SK-N-SH (cell line): ENCODE measurements at regions not wholly inside any gene's neighbourhood (a gene's known extent, or its start where the extent isn't known, plus 50 kb on each side); places are given as distances from the start of the nearest gene placed in this dataset.

Source experiments
- CTCF ChIA-PET: fragments of 300-600, 350-600 bp; formaldehyde crosslinking; extraction: SDS; loops from one replicate; lab custom pipeline; 2021; lab: Yijun Ruan, JAX
- POLR2A ChIA-PET: fragments of 350-600 bp; sonication (Branson Sonifier 250); formaldehyde crosslinking; extraction: SDS; loops from one replicate; lab custom pipeline; 2020; ENCODE audit warnings: antibody characterized with exemption, inconsistent platforms; lab: Yijun Ruan, JAX
- DNase-seq: peaks from one replicate; pipeline ENCODE4 v3.0.0; 2012
- H2AFZ ChIP-seq: fragments of 200-600 bp; sonication (generic); 2 replicates; pipeline ENCODE4 v1.8.1; 2016; ENCODE audit warnings: antibody characterized with exemption, mild to moderate bottlenecking, low read depth
- H3F3A ChIP-seq: fragments of 200-600 bp; sonication (generic); replicated peaks from 2 replicates; pipeline ENCODE3; 2016; ENCODE audit warnings: antibody characterized with exemption, mild to moderate bottlenecking; ENCODE audit not compliant: insufficient read depth
- H3K27ac ChIP-seq, 2 experiments: fragments of 200-500 bp in 1 of 2; fragments of 200-600 bp in 1 of 2; sonication (Bioruptor generic) in 1 of 2; sonication (generic), shearing (Covaris generic) in 1 of 2; 2 replicates each; pipeline versions ENCODE4 v1.5.1 to v1.6.1; 2014 to 2016; ENCODE audit warnings: low read depth in 2 of 2, inconsistent platforms in 1 of 2, low read length in 1 of 2, mild to moderate bottlenecking in 1 of 2, mixed read lengths in 1 of 2
- H3K27me3 ChIP-seq: fragments of 200-600 bp; sonication (generic), shearing (Covaris generic); 2 replicates; pipeline ENCODE4 v1.6.1; 2016; ENCODE audit warnings: mixed run types; ENCODE audit not compliant: insufficient read depth
- H3K36me3 ChIP-seq, 2 experiments: fragments of 200-500 bp in 1 of 2; fragments of 200-600 bp in 1 of 2; sonication (Bioruptor generic) in 1 of 2; sonication (generic) in 1 of 2; replicated peaks in 1 of 2; 2 replicates each; pipeline versions ENCODE3 to v1.5.1; 2014 to 2016; ENCODE audit warnings: low read length in 1 of 2, mild to moderate bottlenecking in 1 of 2; ENCODE audit not compliant: insufficient read depth in 2 of 2, control insufficient read depth in 1 of 2
- H3K4me1 ChIP-seq, 2 experiments: fragments of 200-500 bp in 1 of 2; fragments of 200-600 bp in 1 of 2; sonication (Bioruptor generic) in 1 of 2; sonication (generic), shearing (Covaris generic) in 1 of 2; 2 replicates each; pipeline versions ENCODE4 v1.5.1 to v1.6.1; 2014 to 2016; ENCODE audit warnings: low read depth in 1 of 2, low read length in 1 of 2, mixed run types in 1 of 2; ENCODE audit not compliant: insufficient read depth in 2 of 2, control insufficient read depth in 1 of 2
- H3K4me2 ChIP-seq: fragments of 200-600 bp; sonication (generic), shearing (Covaris generic); 2 replicates; pipeline ENCODE4 v1.6.1; 2017; ENCODE audit warnings: mixed run types
- H3K4me3 ChIP-seq, 2 experiments: fragments of 200-500 bp in 1 of 2; fragments of 200-600 bp in 1 of 2; sonication (Bioruptor generic) in 1 of 2; sonication (generic), shearing (Covaris generic) in 1 of 2; 2 replicates each; pipeline versions ENCODE4 v1.5.1 to v1.8.1; 2014 to 2016; ENCODE audit warnings: low read depth in 2 of 2, inconsistent platforms in 1 of 2, low read length in 1 of 2, mild to moderate bottlenecking in 1 of 2, mixed read lengths in 1 of 2, moderate library complexity in 1 of 2
- H3K79me2 ChIP-seq: fragments of 200-600 bp; sonication (generic); 2 replicates; pipeline ENCODE4 v1.8.1; 2017; ENCODE audit warnings: mild to moderate bottlenecking; ENCODE audit not compliant: insufficient read depth
- H3K9ac ChIP-seq: fragments of 200-600 bp; sonication (generic); 2 replicates; pipeline ENCODE4 v1.6.1; 2017; ENCODE audit warnings: mixed run types
- H3K9me2 ChIP-seq: fragments of 200-600 bp; sonication (generic); 2 replicates; pipeline ENCODE4 v1.6.1; 2017; ENCODE audit warnings: mixed run types
- H3K9me3 ChIP-seq: fragments of 200-600 bp; sonication (generic); 2 replicates; pipeline ENCODE4 v1.6.1; 2017; ENCODE audit warnings: mixed run types, mild to moderate bottlenecking, moderate library complexity
- H4K20me1 ChIP-seq: fragments of 200-600 bp; sonication (generic); 2 replicates; pipeline ENCODE4 v1.6.1; 2017; ENCODE audit warnings: mild to moderate bottlenecking, mixed run types; ENCODE audit not compliant: insufficient read depth
- ELF1 ChIP-seq: IDR thresholded peaks from 2 replicates; pipeline ENCODE4 v1.4.0; 2012
- EP300 ChIP-seq, 2 experiments: IDR thresholded peaks; 2 replicates each; pipeline versions ENCODE4 v1.4.0 to v1.6.1; 2012; ENCODE audit warnings: borderline replicate concordance in 1 of 2, low read depth in 1 of 2, low read length in 1 of 2
- FOXJ3 ChIP-seq: sonication (generic); formaldehyde crosslinking; IDR thresholded peaks from 2 replicates; pipeline ENCODE4 v1.5.1; 2020; ENCODE audit warnings: mild to moderate bottlenecking, missing genetic modification reagents
- FOXM1 ChIP-seq: IDR thresholded peaks from 2 replicates; pipeline ENCODE4 v1.4.0; 2012; ENCODE audit warnings: low read depth, mild to moderate bottlenecking
- GABPA ChIP-seq: IDR thresholded peaks from 2 replicates; pipeline ENCODE4 v1.4.0; 2012; ENCODE audit warnings: low read depth, mild to moderate bottlenecking
- GATA2 ChIP-seq: sonication (generic); formaldehyde crosslinking; IDR thresholded peaks from 2 replicates; pipeline ENCODE4 v1.5.0; 2020; ENCODE audit warnings: mild to moderate bottlenecking, missing genetic modification reagents
- IRF3 ChIP-seq: fragments of 150-350 bp; IDR thresholded peaks from 2 replicates; pipeline ENCODE4 v1.6.1; 2016; ENCODE audit warnings: mild to moderate bottlenecking, low read depth, low read length
- MXI1 ChIP-seq: IDR thresholded peaks from 2 replicates; pipeline ENCODE4 v1.6.1; 2012; ENCODE audit warnings: mild to moderate bottlenecking, low read depth, low read length, improper control_type of control experiment
- NFIC ChIP-seq: IDR thresholded peaks from 2 replicates; pipeline ENCODE4 v1.4.0; 2012; ENCODE audit warnings: borderline replicate concordance
- NRF1 ChIP-seq: IDR thresholded peaks from 2 replicates; pipeline ENCODE4 v1.6.1; 2012; ENCODE audit warnings: low read depth, mild to moderate bottlenecking, low read length
- POLR2AphosphoS5 ChIP-seq: IDR thresholded peaks from 2 replicates; pipeline ENCODE4 v1.6.1; 2012; ENCODE audit warnings: low read depth, low read length
- RFX5 ChIP-seq: IDR thresholded peaks from 2 replicates; pipeline ENCODE4 v1.6.1; 2012; ENCODE audit warnings: mild to moderate bottlenecking, improper control_type of control experiment, low read length
- RXRA ChIP-seq: IDR thresholded peaks from 2 replicates; pipeline ENCODE4 v1.4.0; 2012; ENCODE audit warnings: low read depth, mild to moderate bottlenecking, borderline replicate concordance
- SIN3A ChIP-seq: IDR thresholded peaks from 2 replicates; pipeline ENCODE4 v1.6.1; 2012; ENCODE audit warnings: low read depth, mild to moderate bottlenecking, low read length, moderate library complexity, borderline replicate concordance
- TAF1 ChIP-seq: IDR thresholded peaks from 2 replicates; pipeline ENCODE4 v1.6.1; 2012; ENCODE audit warnings: low read depth, mild to moderate bottlenecking, low read length, moderate library complexity, borderline replicate concordance
- TEAD4 ChIP-seq: IDR thresholded peaks from 2 replicates; pipeline ENCODE4 v1.4.0; 2012; ENCODE audit warnings: mild to moderate bottlenecking, borderline replicate concordance; ENCODE audit not compliant: insufficient read depth
- YY1 ChIP-seq: IDR thresholded peaks from 2 replicates; pipeline ENCODE4 v1.4.0; 2012; ENCODE audit warnings: low read depth, mild to moderate bottlenecking
- WGBS: methylation state at CpG from one replicate; pipeline ENCODE4 v1.1.6; 2017; ENCODE audit warnings: low lambda C conversion rate; 5-methylcytosine and 5-hydroxymethylcytosine counted together
- TF ChIP-seq, protein P1 (sequence below): IDR thresholded peaks from 2 replicates; pipeline ENCODE4 v1.6.1; 2012; ENCODE audit warnings: mild to moderate bottlenecking, low read depth, low read length, moderate library complexity
- TF ChIP-seq, protein P2 (sequence below): IDR thresholded peaks from 2 replicates; pipeline ENCODE4; 2012
- TF ChIP-seq, protein P3 (sequence below): fragments of 150-350 bp; IDR thresholded peaks from 2 replicates; pipeline ENCODE4 v1.6.1; 2017; ENCODE audit warnings: antibody characterized with exemption, low read length, low read depth, borderline replicate concordance

DNA sequence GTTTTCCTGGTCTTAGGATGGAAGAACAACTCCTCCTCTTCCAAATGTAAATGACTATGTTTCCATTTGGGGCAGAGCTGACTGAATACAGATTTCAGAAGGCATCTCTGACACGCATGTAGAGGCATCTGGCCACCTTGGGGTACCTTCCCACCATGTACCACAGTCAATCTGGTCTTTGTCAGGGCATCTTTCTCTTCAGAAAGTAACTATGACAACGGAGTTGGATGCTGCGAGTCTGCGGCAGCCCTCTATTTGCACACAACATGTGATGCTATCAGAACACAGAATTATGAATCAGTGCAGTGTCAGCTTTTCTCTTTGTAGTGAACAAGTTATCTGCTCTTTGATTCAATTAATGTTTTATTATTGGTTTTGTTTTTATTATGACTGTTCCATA is 94.7 kb downstream of the TSEN15 start:
- DNase-seq: no peak
- Histone ChIP-seq H3K79me2 (no peaks in the 10 kb centered on the region), H2AFZ (no peak overlapping the region), H3K4me3 (no peak overlapping the region), H3K4me1 (peaks cover 5 to 13% of the 10 kb centered on the region in 2 experiments; a peak in 2 of 4 replicates), H3F3A (no peaks in the 10 kb centered on the region), H3K4me2 (no peak overlapping the region), H3K9me2 (no peaks in the 10 kb centered on the region), H3K36me3 (no peaks in the 10 kb centered on the region), H3K27ac (no peak overlapping the region), H3K9me3 (no peaks in the 10 kb centered on the region), H3K27me3 (no peaks in the 10 kb centered on the region), H3K9ac (no peak overlapping the region), H4K20me1 (no peaks in the 10 kb centered on the region)
- POLR2A ChIA-PET: no interaction called here
- CTCF ChIA-PET: no interaction called here
- TF ChIP-seq NFIC: no peak
- TF ChIP-seq FOXJ3: no peak
- no peak for TF ChIP-seq TEAD4
- TF ChIP-seq IRF3: no peak
- no peak for TF ChIP-seq RFX5
- no peak for TF ChIP-seq RXRA
- TF ChIP-seq POLR2AphosphoS5: no peak
- TF ChIP-seq, protein P1, sequence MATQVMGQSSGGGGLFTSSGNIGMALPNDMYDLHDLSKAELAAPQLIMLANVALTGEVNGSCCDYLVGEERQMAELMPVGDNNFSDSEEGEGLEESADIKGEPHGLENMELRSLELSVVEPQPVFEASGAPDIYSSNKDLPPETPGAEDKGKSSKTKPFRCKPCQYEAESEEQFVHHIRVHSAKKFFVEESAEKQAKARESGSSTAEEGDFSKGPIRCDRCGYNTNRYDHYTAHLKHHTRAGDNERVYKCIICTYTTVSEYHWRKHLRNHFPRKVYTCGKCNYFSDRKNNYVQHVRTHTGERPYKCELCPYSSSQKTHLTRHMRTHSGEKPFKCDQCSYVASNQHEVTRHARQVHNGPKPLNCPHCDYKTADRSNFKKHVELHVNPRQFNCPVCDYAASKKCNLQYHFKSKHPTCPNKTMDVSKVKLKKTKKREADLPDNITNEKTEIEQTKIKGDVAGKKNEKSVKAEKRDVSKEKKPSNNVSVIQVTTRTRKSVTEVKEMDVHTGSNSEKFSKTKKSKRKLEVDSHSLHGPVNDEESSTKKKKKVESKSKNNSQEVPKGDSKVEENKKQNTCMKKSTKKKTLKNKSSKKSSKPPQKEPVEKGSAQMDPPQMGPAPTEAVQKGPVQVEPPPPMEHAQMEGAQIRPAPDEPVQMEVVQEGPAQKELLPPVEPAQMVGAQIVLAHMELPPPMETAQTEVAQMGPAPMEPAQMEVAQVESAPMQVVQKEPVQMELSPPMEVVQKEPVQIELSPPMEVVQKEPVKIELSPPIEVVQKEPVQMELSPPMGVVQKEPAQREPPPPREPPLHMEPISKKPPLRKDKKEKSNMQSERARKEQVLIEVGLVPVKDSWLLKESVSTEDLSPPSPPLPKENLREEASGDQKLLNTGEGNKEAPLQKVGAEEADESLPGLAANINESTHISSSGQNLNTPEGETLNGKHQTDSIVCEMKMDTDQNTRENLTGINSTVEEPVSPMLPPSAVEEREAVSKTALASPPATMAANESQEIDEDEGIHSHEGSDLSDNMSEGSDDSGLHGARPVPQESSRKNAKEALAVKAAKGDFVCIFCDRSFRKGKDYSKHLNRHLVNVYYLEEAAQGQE: no peak
- WGBS: 52% methylated on average over 4 of the region's 4 CpGs

DNA sequence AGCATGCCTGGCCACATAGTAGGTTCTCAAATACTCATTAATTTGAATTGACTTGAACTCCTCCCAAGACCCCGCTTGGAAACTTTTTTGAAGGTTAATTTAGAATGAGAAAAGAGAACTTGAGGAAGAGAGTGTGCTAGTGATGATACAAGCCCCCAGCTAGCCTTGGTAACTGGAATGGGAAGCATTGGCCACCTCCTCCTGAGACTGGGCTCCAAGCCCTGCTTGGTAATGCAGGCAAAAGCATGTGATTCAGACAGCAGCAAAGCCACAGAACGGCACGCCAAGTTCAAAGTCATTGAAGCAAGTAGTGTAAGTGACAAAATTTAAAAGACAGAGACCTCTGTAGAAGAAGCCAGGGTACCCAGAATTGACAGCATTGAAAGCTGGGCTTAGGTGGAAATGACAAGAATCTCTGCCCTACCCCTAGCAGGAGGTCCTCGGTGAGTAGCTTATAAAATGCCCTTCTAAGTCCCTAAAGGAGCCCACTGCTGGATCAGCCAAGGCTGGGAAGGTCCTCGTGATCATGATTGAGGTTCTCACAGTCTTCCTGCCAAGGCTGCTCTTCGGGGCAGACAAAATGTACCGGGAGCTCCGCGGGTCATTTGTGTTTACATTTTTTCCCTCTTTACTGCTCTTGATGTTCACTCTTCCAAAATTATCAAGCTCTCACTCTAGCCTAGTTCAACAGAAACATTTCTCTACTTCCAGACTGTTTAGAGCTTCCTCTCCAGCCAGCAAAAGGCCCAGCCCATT is 99.4 kb downstream of the TSEN15 start:
- no peak overlapping the region for H3K4me2 ChIP-seq
- H2AFZ ChIP-seq: no peak overlapping the region
- TF ChIP-seq TAF1: no peak
- TF ChIP-seq MXI1: no peak
- no peak for TF ChIP-seq POLR2AphosphoS5
- TF ChIP-seq SIN3A: no peak
- no peak for TF ChIP-seq NFIC
- no peak for TF ChIP-seq FOXM1
- TF ChIP-seq TEAD4: no peak
- TF ChIP-seq, protein P2, sequence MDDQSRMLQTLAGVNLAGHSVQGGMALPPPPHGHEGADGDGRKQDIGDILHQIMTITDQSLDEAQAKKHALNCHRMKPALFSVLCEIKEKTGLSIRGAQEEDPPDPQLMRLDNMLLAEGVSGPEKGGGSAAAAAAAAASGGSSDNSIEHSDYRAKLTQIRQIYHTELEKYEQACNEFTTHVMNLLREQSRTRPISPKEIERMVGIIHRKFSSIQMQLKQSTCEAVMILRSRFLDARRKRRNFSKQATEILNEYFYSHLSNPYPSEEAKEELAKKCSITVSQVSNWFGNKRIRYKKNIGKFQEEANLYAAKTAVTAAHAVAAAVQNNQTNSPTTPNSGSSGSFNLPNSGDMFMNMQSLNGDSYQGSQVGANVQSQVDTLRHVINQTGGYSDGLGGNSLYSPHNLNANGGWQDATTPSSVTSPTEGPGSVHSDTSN: no peak
- no peak for TF ChIP-seq GATA2 (CRISPR knock-in tag)
- TF ChIP-seq NRF1: no peak
- TF ChIP-seq EP300 (IDR thresholded peaks at IDR 0.05; ENCODE audit: borderline replicate concordance in 1 of 2, low read depth in 1 of 2, low read length in 1 of 2): no peak
- no peak for TF ChIP-seq ELF1
- TF ChIP-seq, protein P3, sequence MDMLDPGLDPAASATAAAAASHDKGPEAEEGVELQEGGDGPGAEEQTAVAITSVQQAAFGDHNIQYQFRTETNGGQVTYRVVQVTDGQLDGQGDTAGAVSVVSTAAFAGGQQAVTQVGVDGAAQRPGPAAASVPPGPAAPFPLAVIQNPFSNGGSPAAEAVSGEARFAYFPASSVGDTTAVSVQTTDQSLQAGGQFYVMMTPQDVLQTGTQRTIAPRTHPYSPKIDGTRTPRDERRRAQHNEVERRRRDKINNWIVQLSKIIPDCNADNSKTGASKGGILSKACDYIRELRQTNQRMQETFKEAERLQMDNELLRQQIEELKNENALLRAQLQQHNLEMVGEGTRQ: no peak
- TF ChIP-seq GABPA: no peak
- TF ChIP-seq YY1: no peak

More for the DNA sequence above, 99.4 kb downstream of the TSEN15 start:
- ChIA-PET CTCF (no interaction called here), POLR2A (no interaction called here)
- Histone ChIP-seq H3K9ac (no peak overlapping the region), H3K4me3 (no peak overlapping the region), H3K9me3 (no peaks in the 10 kb centered on the region), H3K4me1 (peaks cover 0 to 35% of the 10 kb centered on the region in 2 experiments; a peak in 1 of 4 replicates), H3F3A (no peaks in the 10 kb centered on the region), H4K20me1 (no peaks in the 10 kb centered on the region), H3K27me3 (no peaks in the 10 kb centered on the region), H3K79me2 (no peaks in the 10 kb centered on the region), H3K27ac (no peak overlapping the region), H3K9me2 (no peaks in the 10 kb centered on the region), H3K36me3 (no peaks in the 10 kb centered on the region)
- WGBS: 89% methylated on average over 9 of the region's 9 CpGs
- DNase-seq: no peak
